HepG2 (cell line): ENCODE measurements at regions not wholly inside any gene's neighbourhood (a gene's known extent, or its start where the extent isn't known, plus 50 kb on each side); places are given as distances from the start of the nearest gene placed in this dataset.

Experiments used
- ATAC-seq: fragments of 200-7000 bp; cut with Tn5 transposase; 3 replicates; pipeline ENCODE4 v1.9.1; 2020; ENCODE audit warnings: mild to moderate bottlenecking, moderate library complexity
- BruUV-seq: library from RNA; stranded (reverse); fragments of 400-500 nt; replicated peaks from 2 replicates; lab custom pipeline; 2021; lab: Mats Ljungman, UMichigan
- CTCF ChIA-PET: fragments of 300-600 bp; formaldehyde crosslinking; extraction: SDS; loops from one replicate; lab custom pipeline; 2021; ENCODE audit warnings: low total read pairs, inconsistent platforms, low intra/inter-chr PET ratio; lab: Yijun Ruan, JAX
- POLR2A ChIA-PET: fragments of 350-600 bp; sonication (Branson Sonifier 250); formaldehyde crosslinking; loops from one replicate; lab custom pipeline; 2020; ENCODE audit warnings: antibody characterized with exemption, inconsistent platforms; lab: Yijun Ruan, JAX
- DNase-seq: peaks from one replicate; pipeline ENCODE4 v3.0.0-alpha.2; 2015; ENCODE audit warnings: low spot score
- FAIRE-seq: peaks from 3 replicates; lab custom pipeline; 2011; peaks lifted over from hg19 to GRCh38; lab: Jason Lieb, UNC
- H2AFZ ChIP-seq: one replicate; pipeline ENCODE4 v1.6.1; 2011; ENCODE audit warnings: low read length, inconsistent platforms
- H3K27ac ChIP-seq: fragments of 300-600 bp; 3 replicates; pipeline ENCODE4 v1.8.0; 2011; ENCODE audit warnings: mixed run types, mild to moderate bottlenecking, mixed read lengths, low read length, inconsistent platforms; ENCODE audit not compliant: insufficient read depth; ENCODE audit errors: extremely low read length
- H3K27me3 ChIP-seq, 2 experiments: fragments of 200-600 bp in 1 of 2; 2 replicates in 1 of 2; 3 replicates in 1 of 2; pipeline versions ENCODE4 v1.6.0 to v1.8.0; 2011; ENCODE audit warnings: low read length in 2 of 2, mild to moderate bottlenecking in 2 of 2, moderate library complexity in 2 of 2, inconsistent platforms in 1 of 2; ENCODE audit not compliant: insufficient read depth in 2 of 2, control insufficient read depth in 1 of 2
- H3K36me3 ChIP-seq, 2 experiments: fragments of 200-600 bp in 1 of 2; replicated peaks in 1 of 2; 2 replicates in 1 of 2; 3 replicates in 1 of 2; pipeline versions ENCODE4 v1.5.1 to v1.8.0; 2011; ENCODE audit warnings: low read length in 2 of 2, inconsistent platforms in 1 of 2; ENCODE audit not compliant: insufficient read depth in 2 of 2, control insufficient read depth in 1 of 2
- H3K4me1 ChIP-seq: 2 replicates; pipeline ENCODE4 v1.5.1; 2012; ENCODE audit warnings: low read length, inconsistent platforms; ENCODE audit not compliant: insufficient read depth
- H3K4me2 ChIP-seq: 2 replicates; pipeline ENCODE4 v1.6.0; 2011; ENCODE audit warnings: low read depth, low read length, inconsistent platforms
- H3K4me3 ChIP-seq, 3 experiments: fragments of 200-600 bp in 1 of 3; sonication (generic), shearing (Covaris generic) in 1 of 3; replicated peaks in 1 of 3; 2 replicates each; pipeline ENCODE4 v1.5.1; 2011 to 2016; ENCODE audit warnings: low read length in 3 of 3, inconsistent platforms in 2 of 3, low read depth in 2 of 3, mild to moderate bottlenecking in 2 of 3, control low read depth in 1 of 3, mixed read lengths in 1 of 3; ENCODE audit not compliant: insufficient read depth in 1 of 3
- H3K79me2 ChIP-seq: one replicate; pipeline ENCODE4 v1.6.1; 2011; ENCODE audit warnings: low read length, inconsistent platforms; ENCODE audit not compliant: insufficient read depth
- H3K9ac ChIP-seq: 2 replicates; pipeline ENCODE4 v1.6.0; 2011; ENCODE audit warnings: mild to moderate bottlenecking, low read depth, low read length, inconsistent platforms; ENCODE audit not compliant: insufficient read depth
- H3K9me3 ChIP-seq: 2 replicates; pipeline ENCODE4 v1.5.1; 2012; ENCODE audit warnings: mild to moderate bottlenecking, low read length
- H4K20me1 ChIP-seq: 2 replicates; pipeline ENCODE4 v1.6.0; 2011; ENCODE audit warnings: inconsistent platforms, mild to moderate bottlenecking, low read length, moderate library complexity; ENCODE audit not compliant: insufficient read depth
- DNMT1 ChIP-seq: sonication (generic); formaldehyde crosslinking; IDR thresholded peaks from 2 replicates; pipeline ENCODE4 v1.5.1; 2020; ENCODE audit warnings: mild to moderate bottlenecking, missing genetic modification reagents
- EHMT2 ChIP-seq: fragments of 200-600 bp; sonication (generic); IDR thresholded peaks from 2 replicates; pipeline ENCODE4 v1.7.0; 2017; ENCODE audit warnings: antibody characterized with exemption, low read depth, low read length, borderline replicate concordance
- ELF1 ChIP-seq: sonication (generic); formaldehyde crosslinking; IDR thresholded peaks from 2 replicates; pipeline ENCODE4 v1.4.0; 2020; ENCODE audit warnings: missing genetic modification reagents
- GABPB1 ChIP-seq: IDR thresholded peaks from 2 replicates; pipeline ENCODE4 v1.6.1; 2016; ENCODE audit warnings: mild to moderate bottlenecking, missing genetic modification reagents, moderate library complexity, missing compliant biosample characterization
- NFYB ChIP-seq: sonication (generic); formaldehyde crosslinking; IDR thresholded peaks from 2 replicates; pipeline ENCODE4 v1.4.0; 2020; ENCODE audit warnings: missing genetic modification reagents
- PHF5A ChIP-seq: IDR thresholded peaks from one replicate; pipeline ENCODE4 v1.6.1; 2018; ENCODE audit warnings: low read depth, missing genetic modification reagents; ENCODE audit not compliant: unreplicated experiment
- POLR2AphosphoS5 ChIP-seq: IDR thresholded peaks from 2 replicates; pipeline ENCODE4 v1.6.1; 2012; ENCODE audit warnings: low read depth, low read length
- SRSF9 ChIP-seq: fragments of 200-400 bp; formaldehyde crosslinking; IDR thresholded peaks from 2 replicates; pipeline ENCODE4 v1.6.1; 2018; ENCODE audit warnings: borderline replicate concordance, mild to moderate bottlenecking, low read depth, low read length; ENCODE audit not compliant: insufficient read depth, poor library complexity, severe bottlenecking
- ZNF251 ChIP-seq: sonication (generic); formaldehyde crosslinking; IDR thresholded peaks from 2 replicates; pipeline ENCODE4 v1.9.0; 2021; ENCODE audit warnings: mild to moderate bottlenecking, missing genetic modification reagents
- ZNF343 ChIP-seq: sonication (generic); formaldehyde crosslinking; IDR thresholded peaks from 2 replicates; pipeline ENCODE4 v1.4.0; 2020; ENCODE audit warnings: mild to moderate bottlenecking, missing genetic modification reagents
- WGBS: methylation state at CpG from one replicate; pipeline ENCODE4 v1.1.6; 2017; ENCODE audit warnings: low lambda C conversion rate; 5-methylcytosine and 5-hydroxymethylcytosine counted together
- in situ Hi-C: cut with HindIII; loops from 2 replicates; pipeline ENCODE4 v1.10.0; 2017; ENCODE audit warnings: low pct_unique_long_range_greater_than_20kb; ENCODE audit not compliant: extremely low pct_ligation_motif_present
- intact Hi-C: fragments of 100-400 bp; cut with micrococcal nuclease; formaldehyde crosslinking; loops from one replicate; pipeline ENCODE4 v1.10.0; 2022; ENCODE audit not compliant: unreplicated experiment
- TF ChIP-seq, protein P1 (sequence below): sonication (generic); formaldehyde crosslinking; IDR thresholded peaks from 2 replicates; pipeline ENCODE4 v1.5.0; 2020; ENCODE audit warnings: mild to moderate bottlenecking, missing genetic modification reagents, borderline replicate concordance
- TF ChIP-seq, protein P2 (sequence below): sonication (generic); formaldehyde crosslinking; IDR thresholded peaks from 2 replicates; pipeline ENCODE4 v1.8.1; 2023; ENCODE audit warnings: mild to moderate bottlenecking, missing genetic modification reagents, borderline replicate concordance
- TF ChIP-seq, protein P3 (sequence below): sonication (generic); formaldehyde crosslinking; IDR thresholded peaks from 2 replicates; pipeline ENCODE4 v1.4.0; 2020; ENCODE audit warnings: mild to moderate bottlenecking, missing genetic modification reagents
- TF ChIP-seq, protein P4 (sequence below): sonication (generic); formaldehyde crosslinking; IDR thresholded peaks from 2 replicates; pipeline ENCODE4 v1.8.0; 2022; ENCODE audit warnings: missing genetic modification reagents, mild to moderate bottlenecking, borderline replicate concordance
- TF ChIP-seq, protein P5 (sequence below): sonication (generic); formaldehyde crosslinking; IDR thresholded peaks from 2 replicates; pipeline ENCODE4 v1.5.0; 2020; ENCODE audit warnings: missing genetic modification reagents, mild to moderate bottlenecking, borderline replicate concordance

DNA sequence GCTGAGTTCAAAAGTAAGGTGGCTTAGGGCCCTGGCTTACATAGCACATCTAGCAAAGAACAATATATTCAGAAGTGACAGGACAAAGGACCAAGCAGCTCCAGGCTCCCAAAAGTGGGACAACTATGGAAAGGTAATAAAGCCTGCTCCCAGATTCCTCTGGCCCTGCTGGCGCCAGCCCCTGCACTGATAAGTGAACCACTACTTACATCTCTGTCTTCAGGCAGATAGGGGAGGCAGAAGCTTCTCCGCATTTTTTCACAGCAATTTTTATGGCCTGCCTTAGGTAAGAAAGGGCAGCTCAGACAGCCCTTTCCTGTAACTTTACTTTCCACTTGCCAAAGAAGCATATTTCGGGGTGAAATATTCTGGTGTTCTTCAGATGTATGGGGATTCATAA, 83.9 kb downstream of the MTNR1A start (continued):
- TF ChIP-seq ELF1: no peak
- TF ChIP-seq, protein P1, sequence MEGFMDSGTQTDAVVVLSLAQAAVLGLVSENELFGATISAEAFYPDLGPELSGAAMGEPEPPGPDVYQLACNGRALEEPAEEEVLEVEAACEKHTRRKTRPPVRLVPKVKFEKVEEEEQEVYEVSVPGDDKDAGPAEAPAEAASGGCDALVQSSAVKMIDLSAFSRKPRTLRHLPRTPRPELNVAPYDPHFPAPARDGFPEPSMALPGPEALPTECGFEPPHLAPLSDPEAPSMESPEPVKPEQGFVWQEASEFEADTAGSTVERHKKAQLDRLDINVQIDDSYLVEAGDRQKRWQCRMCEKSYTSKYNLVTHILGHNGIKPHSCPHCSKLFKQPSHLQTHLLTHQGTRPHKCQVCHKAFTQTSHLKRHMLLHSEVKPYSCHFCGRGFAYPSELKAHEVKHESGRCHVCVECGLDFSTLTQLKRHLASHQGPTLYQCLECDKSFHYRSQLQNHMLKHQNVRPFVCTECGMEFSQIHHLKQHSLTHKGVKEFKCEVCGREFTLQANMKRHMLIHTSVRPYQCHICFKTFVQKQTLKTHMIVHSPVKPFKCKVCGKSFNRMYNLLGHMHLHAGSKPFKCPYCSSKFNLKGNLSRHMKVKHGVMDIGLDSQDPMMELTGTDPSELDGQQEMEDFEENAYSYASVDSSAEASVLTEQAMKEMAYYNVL (CRISPR knock-in tag): no peak
- TF ChIP-seq GABPB1 (CRISPR knock-in tag): no peak
- TF ChIP-seq, protein P2, sequence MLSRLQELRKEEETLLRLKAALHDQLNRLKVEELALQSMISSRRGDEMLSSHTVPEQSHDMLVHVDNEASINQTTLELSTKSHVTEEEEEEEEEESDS: no peak

DNA sequence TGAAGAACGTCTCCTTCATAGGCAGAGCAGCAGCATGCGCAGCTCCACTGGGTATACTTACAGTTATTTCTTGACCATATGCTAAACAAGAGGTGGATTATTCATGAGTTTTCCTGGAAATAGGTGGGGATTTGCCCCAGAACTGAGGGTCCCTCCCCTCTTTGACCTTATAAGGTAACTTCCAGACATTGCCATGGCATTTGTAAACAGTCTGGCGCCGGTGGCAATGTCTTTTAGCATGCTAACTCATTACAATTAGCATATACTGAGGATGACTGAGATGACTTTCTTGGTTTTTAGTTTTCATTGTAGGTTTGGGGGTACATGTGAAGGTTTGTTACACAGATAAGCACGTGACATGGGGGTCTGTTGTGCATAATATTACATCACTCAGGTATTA, 97.3 kb downstream of the MTNR1A start:
- Histone ChIP-seq H3K79me2 (no peaks in the 10 kb centered on the region), H3K9me3 (peaks cover 3% of the 10 kb centered on the region; the same call in 1 of the 2 replicates), H3K27me3 (peaks cover 0 to 6% of the 10 kb centered on the region in 2 experiments; a peak in 1 of 5 replicates), H4K20me1 (no peaks in the 10 kb centered on the region), H3K36me3 (no peaks in the 10 kb centered on the region), H2AFZ (no peak overlapping the region), H3K9ac (no peak overlapping the region), H3K4me2 (no peak overlapping the region), H3K27ac (no peak overlapping the region), H3K4me1 (no peaks in the 10 kb centered on the region), H3K4me3 (no peak overlapping the region)
- in situ Hi-C loops: no loop called here
- WGBS: 43% methylated on average over 5 of the region's 5 CpGs
- POLR2A ChIA-PET: no interaction called here
- ATAC-seq (no peak), DNase-seq (no peak), FAIRE-seq (no peak)
- intact Hi-C loops: no loop called here
- BruUV-seq: no TSS peak
- CTCF ChIA-PET: no interaction called here
- TF ChIP-seq SRSF9 (no peak), PHF5A (CRISPR knock-in tag) (no peak), POLR2AphosphoS5 (no peak), ZNF251 (CRISPR knock-in tag) (no peak), EHMT2 (no peak), NFYB (CRISPR knock-in tag) (no peak), ZNF343 (CRISPR knock-in tag) (no peak), DNMT1 (CRISPR knock-in tag) (no peak)
- TF ChIP-seq, protein P3, sequence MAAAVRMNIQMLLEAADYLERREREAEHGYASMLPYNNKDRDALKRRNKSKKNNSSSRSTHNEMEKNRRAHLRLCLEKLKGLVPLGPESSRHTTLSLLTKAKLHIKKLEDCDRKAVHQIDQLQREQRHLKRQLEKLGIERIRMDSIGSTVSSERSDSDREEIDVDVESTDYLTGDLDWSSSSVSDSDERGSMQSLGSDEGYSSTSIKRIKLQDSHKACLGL (CRISPR knock-in tag): no peak
- TF ChIP-seq, protein P4, sequence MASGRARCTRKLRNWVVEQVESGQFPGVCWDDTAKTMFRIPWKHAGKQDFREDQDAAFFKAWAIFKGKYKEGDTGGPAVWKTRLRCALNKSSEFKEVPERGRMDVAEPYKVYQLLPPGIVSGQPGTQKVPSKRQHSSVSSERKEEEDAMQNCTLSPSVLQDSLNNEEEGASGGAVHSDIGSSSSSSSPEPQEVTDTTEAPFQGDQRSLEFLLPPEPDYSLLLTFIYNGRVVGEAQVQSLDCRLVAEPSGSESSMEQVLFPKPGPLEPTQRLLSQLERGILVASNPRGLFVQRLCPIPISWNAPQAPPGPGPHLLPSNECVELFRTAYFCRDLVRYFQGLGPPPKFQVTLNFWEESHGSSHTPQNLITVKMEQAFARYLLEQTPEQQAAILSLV (CRISPR knock-in tag): no peak
- TF ChIP-seq, protein P5, sequence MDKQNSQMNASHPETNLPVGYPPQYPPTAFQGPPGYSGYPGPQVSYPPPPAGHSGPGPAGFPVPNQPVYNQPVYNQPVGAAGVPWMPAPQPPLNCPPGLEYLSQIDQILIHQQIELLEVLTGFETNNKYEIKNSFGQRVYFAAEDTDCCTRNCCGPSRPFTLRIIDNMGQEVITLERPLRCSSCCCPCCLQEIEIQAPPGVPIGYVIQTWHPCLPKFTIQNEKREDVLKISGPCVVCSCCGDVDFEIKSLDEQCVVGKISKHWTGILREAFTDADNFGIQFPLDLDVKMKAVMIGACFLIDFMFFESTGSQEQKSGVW (CRISPR knock-in tag): no peak
